Endodermal cell (in vitro differentiated cells): ENCODE measurements at regions not wholly inside any gene's neighbourhood (a gene's known extent, or its start where the extent isn't known, plus 50 kb on each side); places are given as distances from the start of the nearest gene placed in this dataset.

Experiments used
- DNase-seq: peaks from one replicate; pipeline ENCODE4 v3.0.0-alpha.2; 2017
- H3K27ac ChIP-seq: 2 replicates; pipeline ENCODE4 v1.5.1; 2013; ENCODE audit warnings: mild to moderate bottlenecking, low read depth, low read length, moderate library complexity
- H3K27me3 ChIP-seq: 2 replicates; pipeline ENCODE4 v1.6.1; 2013; ENCODE audit warnings: mild to moderate bottlenecking, low read length, moderate library complexity; ENCODE audit not compliant: insufficient read depth, control insufficient read depth, poor library complexity, severe bottlenecking
- H3K36me3 ChIP-seq: 2 replicates; pipeline ENCODE4 v1.7.0; 2013; ENCODE audit warnings: mild to moderate bottlenecking, low read length, moderate library complexity; ENCODE audit not compliant: control insufficient read depth, insufficient read depth
- H3K4me1 ChIP-seq: one replicate; pipeline ENCODE4 v1.7.0; 2013; ENCODE audit warnings: low read length; ENCODE audit not compliant: control insufficient read depth, insufficient read depth
- H3K4me3 ChIP-seq: 2 replicates; pipeline ENCODE4 v1.5.1; 2013; ENCODE audit warnings: mild to moderate bottlenecking, low read length, moderate library complexity
- H3K9ac ChIP-seq: 2 replicates; pipeline ENCODE4 v1.6.1; 2013; ENCODE audit warnings: mild to moderate bottlenecking, low read length, moderate library complexity; ENCODE audit not compliant: poor library complexity, severe bottlenecking; ENCODE audit errors: extremely low read depth
- H3K9me3 ChIP-seq: 2 replicates; pipeline ENCODE4 v1.6.1; 2013; ENCODE audit warnings: mild to moderate bottlenecking, low read length, moderate library complexity; ENCODE audit not compliant: control insufficient read depth
- H3K27ac Mint-ChIP-seq: 2 replicates; pipeline ENCODE4 v1.8.0; 2020; ENCODE audit warnings: mixed read lengths
- H3K27me3 Mint-ChIP-seq: 2 replicates; pipeline ENCODE4 v1.8.0; 2021; ENCODE audit warnings: mild to moderate bottlenecking, mixed read lengths; ENCODE audit not compliant: insufficient read depth
- H3K36me3 Mint-ChIP-seq: 2 replicates; pipeline ENCODE4 v1.8.0; 2020; ENCODE audit warnings: low read depth, mixed read lengths
- H3K4me1 Mint-ChIP-seq: 2 replicates; pipeline ENCODE4 v1.8.0; 2020; ENCODE audit warnings: mixed read lengths
- H3K4me3 Mint-ChIP-seq: 2 replicates; pipeline ENCODE4 v1.8.0; 2020; ENCODE audit warnings: mild to moderate bottlenecking, moderate library complexity, mixed read lengths
- H3K9me3 Mint-ChIP-seq: 2 replicates; pipeline ENCODE4 v1.8.0; 2020; ENCODE audit warnings: mild to moderate bottlenecking, mixed read lengths
- WGBS, 2 experiments: methylation state at CpG; one replicate each; pipeline versions ENCODE4 v1.1.5 to v1.1.7; 2013; ENCODE audit warnings: missing lambda C conversion rate in 2 of 2, mixed read lengths in 1 of 2; ENCODE audit not compliant: insufficient coverage in 1 of 2, insufficient read length in 1 of 2; 5-methylcytosine and 5-hydroxymethylcytosine counted together
- TF ChIP-seq, protein P1 (sequence below): fragments of 200-600 bp; sonication (generic); conservative IDR thresholded peaks from 2 replicates; pipeline ENCODE4 v1.5.0; 2021; ENCODE audit warnings: antibody characterized with exemption, mild to moderate bottlenecking

DNA sequence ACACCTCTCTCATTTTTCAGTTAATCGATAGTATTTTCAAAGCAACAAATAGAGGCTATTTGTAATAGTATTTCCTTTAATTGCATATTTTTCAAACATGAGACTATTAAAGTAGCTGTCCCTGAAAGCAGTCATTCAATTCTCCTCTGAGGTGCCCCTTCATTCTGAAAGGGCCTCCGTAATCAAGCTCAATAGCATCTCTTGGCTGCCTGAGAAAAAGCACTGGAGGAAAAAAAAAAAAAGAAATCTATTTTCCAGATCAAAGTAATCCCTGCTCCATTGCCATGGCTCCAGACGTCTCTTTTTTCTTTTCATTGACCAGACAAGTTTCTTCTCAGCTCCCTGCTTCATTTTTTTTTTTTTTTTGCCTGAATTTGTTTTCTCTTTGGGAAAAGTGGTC lies 154.5 kb upstream of the BLID start:
- Histone ChIP-seq H3K9me3 (no peaks in the 10 kb centered on the region), H3K27me3 (no peaks in the 10 kb centered on the region), H3K36me3 (no peaks in the 10 kb centered on the region), H3K27ac (peak overlapping the region; percentile 76), H3K4me3 (no peak overlapping the region), H3K4me1 (peaks cover 5% of the 10 kb centered on the region), H3K9ac (no peak overlapping the region)
- Mint-ChIP-seq H3K27me3 (peaks cover 4% of the 10 kb centered on the region), H3K9me3 (no peaks in the 10 kb centered on the region), H3K4me3 (no peak overlapping the region), H3K4me1 (peaks cover 10% of the 10 kb centered on the region), H3K27ac (no peak overlapping the region), H3K36me3 (no peaks in the 10 kb centered on the region)
- TF ChIP-seq, protein P1, sequence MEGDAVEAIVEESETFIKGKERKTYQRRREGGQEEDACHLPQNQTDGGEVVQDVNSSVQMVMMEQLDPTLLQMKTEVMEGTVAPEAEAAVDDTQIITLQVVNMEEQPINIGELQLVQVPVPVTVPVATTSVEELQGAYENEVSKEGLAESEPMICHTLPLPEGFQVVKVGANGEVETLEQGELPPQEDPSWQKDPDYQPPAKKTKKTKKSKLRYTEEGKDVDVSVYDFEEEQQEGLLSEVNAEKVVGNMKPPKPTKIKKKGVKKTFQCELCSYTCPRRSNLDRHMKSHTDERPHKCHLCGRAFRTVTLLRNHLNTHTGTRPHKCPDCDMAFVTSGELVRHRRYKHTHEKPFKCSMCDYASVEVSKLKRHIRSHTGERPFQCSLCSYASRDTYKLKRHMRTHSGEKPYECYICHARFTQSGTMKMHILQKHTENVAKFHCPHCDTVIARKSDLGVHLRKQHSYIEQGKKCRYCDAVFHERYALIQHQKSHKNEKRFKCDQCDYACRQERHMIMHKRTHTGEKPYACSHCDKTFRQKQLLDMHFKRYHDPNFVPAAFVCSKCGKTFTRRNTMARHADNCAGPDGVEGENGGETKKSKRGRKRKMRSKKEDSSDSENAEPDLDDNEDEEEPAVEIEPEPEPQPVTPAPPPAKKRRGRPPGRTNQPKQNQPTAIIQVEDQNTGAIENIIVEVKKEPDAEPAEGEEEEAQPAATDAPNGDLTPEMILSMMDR, result no peak
- WGBS, 2 experiments, result 71% methylated on average over 2 of the region's 3 CpGs; no CpG with 5 or more reads in 1 of the 2 experiments
- DNase-seq, result no peak

DNA sequence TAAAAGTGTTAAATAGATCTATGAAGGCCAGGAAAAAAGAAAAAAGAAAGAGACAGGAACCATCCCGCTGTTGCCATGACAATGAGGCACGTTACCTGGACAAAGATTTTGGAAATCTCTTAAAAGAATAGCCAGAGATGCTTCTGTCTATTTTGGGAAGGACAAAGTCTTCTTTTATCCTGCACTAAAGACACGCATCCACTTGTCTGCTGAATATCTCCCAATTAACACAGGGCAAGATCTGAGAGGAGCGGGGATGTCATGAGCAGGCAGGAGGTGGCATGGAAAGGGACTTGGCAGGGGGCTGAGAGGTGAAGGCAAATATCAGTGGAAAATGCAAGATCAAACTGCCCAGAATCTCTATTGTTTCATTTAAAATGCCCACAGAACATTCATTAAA lies 153.8 kb upstream of the BLID start:
- Histone ChIP-seq H3K4me3 (no peak overlapping the region), H3K27ac (peak overlapping the region; percentile 76), H3K36me3 (no peaks in the 10 kb centered on the region), H3K27me3 (no peaks in the 10 kb centered on the region), H3K9me3 (no peaks in the 10 kb centered on the region), H3K4me1 (peaks cover 5% of the 10 kb centered on the region), H3K9ac (no peak overlapping the region)
- Mint-ChIP-seq H3K4me3 (no peak overlapping the region), H3K4me1 (peaks cover 10% of the 10 kb centered on the region), H3K36me3 (no peaks in the 10 kb centered on the region), H3K27me3 (peaks cover 4% of the 10 kb centered on the region), H3K9me3 (no peaks in the 10 kb centered on the region), H3K27ac (no peak overlapping the region)
- WGBS, 2 experiments, result 94 to 95% methylated on average over 4 of the region's 4 CpGs
- no peak for DNase-seq
- TF ChIP-seq, protein P1, result no peak

DNA sequence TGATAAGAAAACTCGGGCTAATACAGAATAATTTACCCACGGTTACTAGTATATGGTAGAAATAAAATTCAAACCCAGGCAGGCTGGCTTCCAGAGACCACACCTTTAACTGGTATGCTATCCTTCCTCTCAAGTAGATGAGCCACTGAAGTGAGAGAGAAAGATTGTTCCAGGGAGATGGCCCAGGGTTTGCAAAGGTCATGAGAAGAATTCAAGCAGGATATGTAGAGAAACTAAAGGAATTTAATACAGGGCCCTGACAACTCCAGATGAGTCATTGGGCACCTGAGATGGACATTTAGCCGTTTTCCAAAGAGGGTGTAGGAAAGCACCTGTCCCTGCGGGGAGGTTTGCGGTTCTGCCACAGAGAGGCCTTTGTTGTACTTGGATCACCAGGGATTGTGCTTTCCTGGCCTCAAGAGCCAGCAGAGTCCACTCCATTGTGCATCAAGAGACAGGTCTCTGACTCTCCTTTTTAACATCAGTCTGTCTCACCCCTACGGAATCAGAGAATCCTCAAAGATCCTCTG lies 152.7 kb upstream of the BLID start:
- H3K4me1 Mint-ChIP-seq, result peaks cover 7% of the 10 kb centered on the region
- peaks cover 5% of the 10 kb centered on the region for H3K4me1 ChIP-seq

More for the DNA sequence above, 152.7 kb upstream of the BLID start:
- WGBS, 2 experiments, result 94% methylated on average over 2 to 6 of the region's 6 CpGs
- TF ChIP-seq, protein P1, result no peak
- Mint-ChIP-seq H3K9me3 (no peaks in the 10 kb centered on the region), H3K4me3 (no peak overlapping the region), H3K27ac (no peak overlapping the region), H3K27me3 (peaks cover 4% of the 10 kb centered on the region), H3K36me3 (no peaks in the 10 kb centered on the region)
- Histone ChIP-seq H3K27ac (no peak overlapping the region), H3K4me3 (no peak overlapping the region), H3K9ac (no peak overlapping the region), H3K27me3 (no peaks in the 10 kb centered on the region), H3K36me3 (no peaks in the 10 kb centered on the region), H3K9me3 (no peaks in the 10 kb centered on the region)
- no peak for DNase-seq
